Neural progenitor cell (in vitro differentiated cells): ENCODE measurements at regions not wholly inside any gene's neighbourhood (a gene's known extent, or its start where the extent isn't known, plus 50 kb on each side); places are given as distances from the start of the nearest gene placed in this dataset.
"Not testable (repeated sequence)": the region's sequence is repeated elsewhere in the genome, so short reads cannot be mapped to it uniquely, and the experiment has no call there.

Experiments
- EZH2 ChIP-seq: fragments of 200-600 bp; sonication (generic); IDR thresholded peaks from 2 replicates; pipeline ENCODE4 v1.6.1; 2017; ENCODE audit warnings: antibody characterized with exemption, mild to moderate bottlenecking, moderate library complexity
- EZH2phosphoT487 ChIP-seq: fragments of 200-600 bp; sonication (generic); IDR thresholded peaks from 2 replicates; pipeline ENCODE4 v1.6.1; 2017; ENCODE audit warnings: antibody characterized with exemption
- TF ChIP-seq, protein P1 (sequence below): fragments of 200-600 bp; sonication (generic); IDR thresholded peaks from 2 replicates; pipeline ENCODE4 v1.5.1; 2017; ENCODE audit warnings: antibody characterized with exemption, mild to moderate bottlenecking

DNA sequence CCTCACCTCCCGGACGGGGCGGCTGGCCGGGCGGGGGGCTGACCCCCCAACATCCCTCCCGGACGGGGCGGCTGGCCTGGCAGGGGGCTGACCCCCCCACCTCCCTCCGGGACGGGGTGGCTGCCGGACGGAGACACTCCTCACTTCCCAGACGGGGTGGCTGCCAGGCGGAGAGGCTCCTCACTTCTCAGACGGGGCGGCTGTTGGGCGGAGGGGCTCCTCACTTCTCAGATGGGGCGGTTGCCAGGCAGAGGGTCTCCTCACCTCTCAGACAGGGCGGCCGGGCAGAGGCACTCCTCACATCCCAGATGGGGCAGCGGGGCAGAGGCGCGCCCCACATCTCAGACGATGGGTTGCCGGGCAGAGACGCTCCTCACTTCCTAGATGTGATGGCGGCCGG lies 1280.7 kb upstream of the SEL1L start:
- TF ChIP-seq, protein P1, sequence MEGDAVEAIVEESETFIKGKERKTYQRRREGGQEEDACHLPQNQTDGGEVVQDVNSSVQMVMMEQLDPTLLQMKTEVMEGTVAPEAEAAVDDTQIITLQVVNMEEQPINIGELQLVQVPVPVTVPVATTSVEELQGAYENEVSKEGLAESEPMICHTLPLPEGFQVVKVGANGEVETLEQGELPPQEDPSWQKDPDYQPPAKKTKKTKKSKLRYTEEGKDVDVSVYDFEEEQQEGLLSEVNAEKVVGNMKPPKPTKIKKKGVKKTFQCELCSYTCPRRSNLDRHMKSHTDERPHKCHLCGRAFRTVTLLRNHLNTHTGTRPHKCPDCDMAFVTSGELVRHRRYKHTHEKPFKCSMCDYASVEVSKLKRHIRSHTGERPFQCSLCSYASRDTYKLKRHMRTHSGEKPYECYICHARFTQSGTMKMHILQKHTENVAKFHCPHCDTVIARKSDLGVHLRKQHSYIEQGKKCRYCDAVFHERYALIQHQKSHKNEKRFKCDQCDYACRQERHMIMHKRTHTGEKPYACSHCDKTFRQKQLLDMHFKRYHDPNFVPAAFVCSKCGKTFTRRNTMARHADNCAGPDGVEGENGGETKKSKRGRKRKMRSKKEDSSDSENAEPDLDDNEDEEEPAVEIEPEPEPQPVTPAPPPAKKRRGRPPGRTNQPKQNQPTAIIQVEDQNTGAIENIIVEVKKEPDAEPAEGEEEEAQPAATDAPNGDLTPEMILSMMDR, result not testable (repeated sequence)
- TF ChIP-seq EZH2phosphoT487, EZH2: not testable (repeated sequence)
